COR-L47 (cell line): ENCODE measurements at regions not wholly inside any gene's neighbourhood (a gene's known extent, or its start where the extent isn't known, plus 50 kb on each side); places are given as distances from the start of the nearest gene placed in this dataset.

Experiments
- DNase-seq: peaks from one replicate; lab custom pipeline; 2025; lab: John Stamatoyannopoulos, UW

DNA sequence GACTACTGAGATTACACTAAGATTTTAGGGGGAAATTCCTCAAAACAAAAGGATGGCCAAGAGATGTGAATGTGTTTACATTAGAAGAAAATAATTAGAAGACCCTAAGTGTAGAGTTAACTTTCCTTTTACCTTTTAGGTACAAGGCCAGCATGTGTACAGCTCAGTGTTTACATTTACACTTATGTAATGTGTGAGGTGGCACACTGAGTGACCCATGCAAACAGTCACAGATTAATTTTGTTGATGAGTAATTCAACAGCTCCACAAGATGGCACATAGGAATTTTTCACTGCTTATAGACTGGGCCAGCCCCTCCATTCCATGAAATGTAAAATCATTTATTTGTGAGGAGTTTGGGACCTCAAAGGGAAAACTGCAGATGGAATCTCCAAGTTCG, 90.1 kb upstream of the SLC12A2 start:
- DNase-seq, result no peak

DNA sequence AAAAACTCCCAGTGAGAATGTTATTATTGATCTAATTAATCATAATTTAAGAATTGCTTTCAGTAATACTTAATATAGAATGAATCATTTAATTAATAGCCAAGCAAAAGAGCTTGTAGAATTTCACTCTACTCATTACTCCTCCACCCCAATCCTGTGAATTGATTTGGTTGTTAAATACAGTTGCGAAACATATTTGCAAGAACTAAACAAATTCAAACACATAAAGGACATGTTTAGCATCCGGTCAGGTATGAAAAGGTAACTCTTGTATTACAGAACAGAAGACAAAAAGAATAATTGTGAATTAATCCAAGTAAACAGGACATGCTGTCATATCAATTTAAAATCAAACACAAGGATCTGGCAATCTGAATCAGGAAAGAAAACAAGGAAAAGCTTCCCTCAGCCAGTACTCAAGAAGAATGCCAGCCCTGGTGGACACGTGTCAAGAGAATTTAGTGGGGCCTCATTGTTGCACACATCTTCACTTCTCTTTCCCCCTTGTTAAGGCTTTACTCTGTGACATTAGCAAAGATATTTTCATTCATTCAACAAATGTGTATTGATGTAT, 89.4 kb upstream of the SLC12A2 start:
- no peak for DNase-seq

DNA sequence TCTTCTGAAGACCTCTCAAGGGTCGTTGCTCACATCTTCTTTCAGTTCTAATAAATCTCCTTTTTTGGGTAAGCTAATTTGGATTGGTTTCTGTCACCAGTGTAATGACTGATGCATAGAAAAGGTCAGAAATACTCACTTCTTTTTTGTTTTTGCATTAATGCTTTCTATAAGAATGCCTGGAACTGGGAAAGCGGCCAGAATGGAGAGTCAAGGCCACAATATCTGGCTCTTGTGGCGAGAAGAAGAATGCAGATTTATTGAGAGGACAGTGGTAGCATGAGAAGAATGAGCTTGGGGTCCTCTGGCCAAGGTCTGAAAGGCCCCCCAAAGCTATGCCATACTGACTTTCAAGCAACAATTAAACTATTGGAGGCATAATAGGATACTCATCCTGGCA, 88.0 kb upstream of the SLC12A2 start:
- DNase-seq, result no peak

DNA sequence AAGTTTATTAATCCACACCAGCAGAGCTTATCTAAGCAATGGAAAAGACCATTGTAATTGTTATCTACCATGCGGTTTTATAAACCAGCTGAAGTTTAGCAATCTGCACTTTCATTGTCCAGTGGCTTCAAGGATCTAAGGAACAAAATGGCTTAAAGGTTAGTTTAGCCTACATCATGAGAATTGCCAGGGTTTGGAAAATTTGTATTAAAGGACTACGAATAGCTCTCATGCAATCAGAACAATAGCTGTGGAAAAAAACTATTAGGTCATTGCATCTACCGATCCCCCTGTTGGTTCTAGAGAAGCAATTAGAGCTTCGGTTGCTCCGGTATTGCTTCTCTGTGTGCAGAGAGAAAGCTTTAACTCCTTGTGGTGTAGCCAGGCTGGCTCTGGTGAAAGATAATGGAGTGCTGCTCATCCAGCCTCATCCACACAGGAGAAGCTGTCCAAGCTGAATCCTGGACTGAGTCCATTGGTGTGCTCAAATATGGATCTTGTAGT, 86.3 kb upstream of the SLC12A2 start:
- DNase-seq, result no peak

DNA sequence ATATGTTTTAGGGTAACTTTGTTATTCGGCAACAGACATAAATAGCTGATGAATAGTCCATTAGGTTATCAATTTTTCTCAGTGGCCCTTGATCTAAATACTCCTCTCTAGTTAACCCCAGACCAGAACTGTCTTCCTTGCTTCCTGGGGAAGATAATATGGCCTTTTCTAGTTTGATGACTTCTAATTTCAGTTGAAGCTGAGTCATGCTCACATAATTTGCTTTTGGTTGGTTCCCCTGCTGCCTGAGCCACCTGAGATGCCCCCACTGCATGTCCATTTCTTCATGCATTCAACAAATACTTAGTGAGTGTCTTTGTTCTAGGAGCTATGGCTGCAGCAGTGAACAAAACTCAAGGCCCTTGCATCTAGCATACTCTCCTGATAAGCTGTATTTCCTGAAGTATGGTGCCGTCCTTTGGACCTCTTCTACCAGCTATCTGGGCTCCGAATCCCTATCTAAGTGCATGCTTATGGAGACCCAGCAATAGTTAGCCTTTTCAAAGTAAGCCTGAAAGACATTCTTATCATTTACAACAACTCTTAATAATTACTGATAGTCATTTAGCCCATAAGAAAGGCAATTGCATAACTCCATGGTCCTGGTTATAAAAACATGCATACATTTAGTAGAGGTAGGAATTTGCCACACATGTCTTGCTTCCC, 84.5 kb upstream of the SLC12A2 start:
- DNase-seq, result no peak

DNA sequence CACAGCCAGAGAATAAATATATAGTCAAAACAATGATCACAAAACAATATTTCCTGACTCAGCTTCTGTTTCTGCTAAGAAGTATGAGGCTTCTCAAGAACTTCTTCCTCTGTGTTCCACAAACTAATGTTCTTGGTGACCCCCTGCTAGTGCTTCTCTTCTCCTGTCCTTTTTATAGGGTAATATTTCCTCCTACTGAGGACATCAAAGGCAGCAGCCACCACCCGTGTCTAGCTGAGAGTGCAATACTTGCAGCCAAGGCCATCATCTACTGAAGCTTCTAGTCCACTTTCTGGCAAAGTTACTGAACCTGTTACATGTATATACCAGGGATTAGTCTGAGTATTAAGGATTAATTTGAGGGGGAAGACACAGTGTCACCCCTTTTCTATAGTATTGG, 83.7 kb upstream of the SLC12A2 start:
- DNase-seq, result no peak

DNA sequence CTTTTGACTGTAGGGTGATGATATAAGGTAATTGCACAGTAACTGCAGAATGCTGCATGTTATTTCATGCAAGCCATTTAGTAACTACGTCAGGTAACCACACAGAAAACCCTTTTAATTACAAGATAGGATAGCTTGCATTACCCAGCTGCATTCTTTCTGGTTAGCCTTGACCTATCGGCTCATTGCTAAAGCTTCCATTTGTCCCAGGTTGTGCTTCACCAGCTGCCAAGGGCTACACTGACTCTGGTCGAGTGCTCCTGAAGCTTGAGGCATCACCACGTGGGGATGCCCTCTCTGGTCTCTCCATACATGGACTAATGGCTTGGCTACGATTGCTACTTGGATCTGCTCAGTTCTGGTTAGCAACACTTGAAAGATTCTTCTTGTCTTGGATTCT, 81.1 kb upstream of the SLC12A2 start:
- no peak for DNase-seq

DNA sequence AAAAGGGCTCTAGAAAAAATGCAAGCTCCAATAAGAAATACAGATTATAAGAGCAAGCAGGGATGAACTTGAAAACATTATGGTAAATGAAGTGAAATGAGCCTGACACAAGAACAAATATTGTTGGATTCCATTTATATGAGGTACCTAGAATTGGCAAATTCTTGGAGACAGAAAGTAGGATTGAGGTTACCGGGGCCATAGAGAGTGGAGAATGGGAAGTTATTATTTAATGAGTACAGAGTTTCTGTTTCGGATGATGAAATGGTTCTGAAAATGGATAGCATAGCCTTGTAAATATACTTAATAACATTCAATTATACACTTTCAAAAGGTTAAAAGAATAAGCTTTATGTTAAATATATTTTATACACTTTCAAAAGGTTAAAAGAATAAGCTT, 75.6 kb upstream of the SLC12A2 start:
- DNase-seq, result no peak

DNA sequence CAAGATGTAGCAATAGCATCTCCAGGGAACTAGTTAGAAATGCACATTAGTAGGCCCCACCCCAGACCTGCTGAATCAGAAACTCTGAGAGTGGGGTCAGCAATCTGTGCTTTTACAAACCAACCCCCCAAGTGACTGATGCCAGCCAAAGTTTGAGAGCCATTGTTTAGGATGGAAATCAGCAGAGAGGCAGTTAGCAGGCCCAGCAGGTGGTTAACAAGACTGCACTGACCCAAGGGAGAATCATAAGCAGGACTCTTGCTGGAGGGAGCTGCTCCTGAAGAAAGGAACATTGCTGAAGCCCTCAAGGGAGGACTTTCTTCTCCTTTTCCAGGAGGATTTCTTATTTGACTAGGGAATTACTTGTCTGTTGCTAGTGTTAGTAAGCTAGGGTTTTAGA, 74.2 kb upstream of the SLC12A2 start:
- peak; percentile 18 for DNase-seq

DNA sequence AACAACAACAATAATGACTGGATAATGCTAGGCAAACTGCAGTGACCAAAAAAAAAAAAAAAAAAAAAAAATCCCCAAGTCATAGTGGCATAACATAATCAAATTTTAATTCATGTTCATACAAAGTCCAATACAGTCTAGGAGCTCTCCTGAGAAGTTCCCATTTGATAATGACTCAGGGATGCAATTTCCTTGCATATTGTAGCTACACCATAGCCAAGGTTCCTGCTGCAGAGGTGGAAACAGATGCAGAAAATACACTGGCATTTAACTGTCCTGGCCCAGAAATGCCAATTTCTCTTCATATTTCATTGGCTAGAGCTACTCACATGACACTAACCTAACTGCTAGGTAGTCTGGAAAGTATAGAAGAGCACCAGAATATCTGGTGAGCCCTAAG, 72.2 kb upstream of the SLC12A2 start:
- DNase-seq, result no peak

DNA sequence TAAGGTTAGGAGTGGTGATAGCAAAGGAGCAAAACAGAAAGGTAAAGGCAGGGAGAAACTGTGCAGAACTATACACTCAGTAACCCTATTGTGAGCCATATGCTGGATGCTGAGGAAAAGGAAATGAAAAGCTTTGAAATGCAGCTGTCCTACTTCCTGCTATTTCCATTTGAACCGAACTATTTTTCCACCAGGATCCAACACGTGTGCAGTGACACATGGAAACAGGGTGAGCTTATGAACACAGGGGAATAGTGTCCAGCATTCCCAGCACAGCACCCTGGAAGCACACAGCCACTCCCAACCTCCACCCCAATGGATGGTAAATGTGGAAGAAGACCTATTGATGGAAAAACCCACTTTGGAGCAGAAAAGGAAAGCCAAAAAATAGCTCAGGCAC, 69.0 kb upstream of the SLC12A2 start:
- no peak for DNase-seq

DNA sequence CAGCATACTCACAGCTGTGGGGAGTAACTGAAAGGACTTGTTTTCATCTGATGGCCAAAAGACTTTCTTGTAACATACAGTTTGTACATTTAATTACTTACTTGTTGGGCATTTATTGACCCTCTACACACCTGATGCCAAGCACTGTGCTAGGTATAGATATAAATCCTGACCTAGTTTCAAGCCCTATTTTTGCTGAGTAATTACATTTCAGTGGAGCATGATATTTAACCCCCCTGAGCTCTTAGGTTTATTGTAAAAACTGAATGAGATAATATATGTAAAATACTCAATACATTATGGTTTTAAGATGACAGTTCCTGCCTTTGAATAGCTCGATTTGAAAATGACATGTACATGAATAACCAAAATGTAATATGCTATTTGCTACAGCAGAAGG, 68.1 kb upstream of the SLC12A2 start:
- DNase-seq, result no peak

DNA sequence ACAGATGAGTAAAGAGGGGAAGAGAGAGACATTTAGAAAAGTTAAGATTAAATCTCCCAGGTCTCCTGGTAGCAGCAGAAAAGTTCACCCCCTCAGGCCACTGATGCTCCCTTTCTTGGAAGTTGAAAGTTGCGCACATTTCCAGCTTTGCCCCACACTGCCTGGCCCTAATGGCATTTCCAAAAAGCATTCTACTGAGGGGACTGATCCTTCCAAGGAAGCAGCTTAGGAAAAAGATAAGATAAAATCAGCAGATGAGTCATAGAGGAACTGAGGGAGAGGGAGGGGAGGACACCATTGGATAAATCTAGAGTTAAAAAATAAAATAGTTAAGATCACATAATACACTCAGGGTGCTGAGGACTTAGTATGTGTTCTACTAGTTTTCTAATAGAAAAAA, 67.6 kb upstream of the SLC12A2 start:
- DNase-seq, result no peak

DNA sequence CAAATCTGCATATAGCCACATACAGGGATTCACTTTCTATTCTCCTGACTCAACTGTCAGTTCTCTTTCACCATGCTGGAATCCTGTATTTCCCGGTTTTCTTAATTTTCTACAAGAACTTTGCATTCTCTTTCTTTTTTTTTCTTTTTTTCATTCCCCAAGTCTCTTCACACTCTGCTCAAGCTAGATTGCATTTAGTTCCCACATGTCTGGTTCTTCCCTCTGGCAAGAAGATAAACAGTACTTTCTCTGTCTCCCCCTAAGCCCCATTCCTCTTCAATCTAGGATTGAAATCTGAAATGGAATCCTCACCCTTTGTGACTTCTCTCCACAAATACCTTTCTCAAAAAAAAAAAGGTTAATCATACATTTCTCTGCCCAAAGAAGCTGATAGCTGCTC, 64.2 kb upstream of the SLC12A2 start:
- DNase-seq, result no peak

DNA sequence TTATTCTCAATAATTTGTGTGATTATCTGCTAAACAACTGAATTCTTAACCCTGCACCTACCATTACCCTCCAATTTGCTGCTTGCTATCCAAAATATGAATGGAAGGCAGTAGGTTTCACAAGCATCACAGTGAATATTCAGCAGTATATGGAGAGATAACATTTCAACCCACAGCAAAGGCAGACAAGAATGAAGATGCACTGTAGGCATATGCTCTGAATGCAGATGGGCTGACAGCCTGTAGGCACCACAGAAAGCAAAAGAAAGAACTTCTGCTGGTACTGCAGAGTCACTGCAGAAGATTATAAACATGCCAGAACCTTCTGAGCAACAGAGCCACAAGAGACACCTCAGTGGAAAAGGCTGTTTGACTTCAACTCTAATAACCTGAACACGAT, 63.6 kb upstream of the SLC12A2 start:
- DNase-seq, result no peak

DNA sequence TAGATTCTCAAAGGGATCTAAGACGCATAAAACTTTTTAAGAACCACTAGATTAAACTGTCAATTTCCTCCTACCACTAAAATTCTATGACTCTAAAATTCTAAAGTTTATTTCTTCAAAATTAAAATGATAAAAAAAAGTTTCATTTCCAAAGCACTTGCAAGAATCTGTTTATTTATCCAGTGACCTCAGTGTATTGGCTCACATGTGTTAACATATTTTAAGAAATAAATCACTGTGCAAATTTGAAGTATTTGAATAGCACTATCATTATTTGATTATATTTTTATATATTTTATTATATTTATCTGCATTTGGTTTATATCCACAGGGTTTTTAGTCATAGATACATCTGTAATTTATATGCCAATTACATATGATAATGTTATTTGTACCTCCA, 62.2 kb upstream of the SLC12A2 start:
- DNase-seq, result no peak
